HEK293T (cell line): ENCODE measurements at regions not wholly inside any gene's neighbourhood (a gene's known extent, or its start where the extent isn't known, plus 50 kb on each side); places are given as distances from the start of the nearest gene placed in this dataset.

ENCODE experiments used
- CTCF ChIA-PET: fragments of 350-600 bp; formaldehyde crosslinking; extraction: SDS; loops from one replicate; lab custom pipeline; 2021; ENCODE audit warnings: antibody characterized with exemption, inconsistent platforms; lab: Yijun Ruan, JAX
- POLR2A ChIA-PET: fragments of 350-600 bp; formaldehyde crosslinking; extraction: SDS; loops from one replicate; lab custom pipeline; 2020; ENCODE audit warnings: antibody characterized with exemption, inconsistent platforms; lab: Yijun Ruan, JAX
- DNase-seq: peaks from one replicate; pipeline ENCODE4 v3.0.0; 2012; ENCODE audit warnings: mixed read lengths; ENCODE audit errors: extremely low spot score
- CTBP1 ChIP-seq: fragments of 450-650 bp; IDR thresholded peaks from 2 replicates; pipeline ENCODE4 v1.6.1; 2016; ENCODE audit warnings: borderline replicate concordance
- ELF4 ChIP-seq: fragments of 450-650 bp; IDR thresholded peaks from 2 replicates; pipeline ENCODE4 v1.6.1; 2017; ENCODE audit warnings: antibody characterized with exemption
- FOXA1 ChIP-seq: fragments of 450-650 bp; IDR thresholded peaks from 2 replicates; pipeline ENCODE4 v1.6.1; 2016; ENCODE audit warnings: mild to moderate bottlenecking
- FOXM1 ChIP-seq: fragments of 450-650 bp; IDR thresholded peaks from 2 replicates; pipeline ENCODE4 v1.6.1; 2017; ENCODE audit warnings: mild to moderate bottlenecking, borderline replicate concordance
- HDGF ChIP-seq: fragments of 450-650 bp; IDR thresholded peaks from 2 replicates; pipeline ENCODE4 v1.6.1; 2017; ENCODE audit warnings: antibody characterized with exemption, borderline replicate concordance
- L3MBTL2 ChIP-seq: fragments of 450-650 bp; conservative IDR thresholded peaks from 2 replicates; pipeline ENCODE4 v1.6.1; 2016; ENCODE audit warnings: mild to moderate bottlenecking
- NFRKB ChIP-seq: fragments of 450-650 bp; IDR thresholded peaks from 2 replicates; pipeline ENCODE4 v1.6.1; 2016; ENCODE audit warnings: mild to moderate bottlenecking, moderate library complexity
- SUZ12 ChIP-seq: fragments of 450-650 bp; IDR thresholded peaks from 2 replicates; pipeline ENCODE4 v1.6.1; 2016; ENCODE audit warnings: mild to moderate bottlenecking
- ZNF384 ChIP-seq: fragments of 450-650 bp; IDR thresholded peaks from 2 replicates; pipeline ENCODE4 v1.6.1; 2016

- ChIA-PET POLR2A (no interaction called here), CTCF (no interaction called here)
- no peak for TF ChIP-seq SUZ12
- DNase-seq: no peak
Observed at GRCh38 chr10:29237786-29238185, 51.1 kb upstream of the LYZL1 start.

GRCh38 chr10:29238523-29239135 lies 50.2 kb upstream of the LYZL1 start:
- CTCF ChIA-PET: interaction anchor here (1.0 to 3.1 kb wide), 5 partner anchors 15 to 132 kb away, joined by 3 to 25 read pairs (median 7); no protein-coding TSS in a partner anchor
- DNase-seq: no peak
- TF ChIP-seq CTBP1: no peak
- no peak for TF ChIP-seq ZNF384
- TF ChIP-seq FOXM1: no peak
- no peak for TF ChIP-seq L3MBTL2
- no peak for TF ChIP-seq HDGF
- TF ChIP-seq SUZ12: no peak
- no peak for TF ChIP-seq FOXA1
- no peak for TF ChIP-seq ELF4
- TF ChIP-seq NFRKB: no peak
- POLR2A ChIA-PET: no interaction called here
